H9 (cell line): ENCODE measurements at regions not wholly inside any gene's neighbourhood (a gene's known extent, or its start where the extent isn't known, plus 50 kb on each side); places are given as distances from the start of the nearest gene placed in this dataset.

Experiments used
- DNase-seq: peaks from one replicate; pipeline ENCODE4 v3.0.0-alpha.2; 2017
- H2AFZ ChIP-seq: one replicate; pipeline ENCODE4 v1.6.1; 2013; ENCODE audit warnings: mild to moderate bottlenecking, low read length, control low read depth, moderate library complexity
- H2AK5ac ChIP-seq: 2 replicates; pipeline ENCODE4 v1.6.1; 2013; ENCODE audit warnings: low read length, control low read depth, mixed read lengths; ENCODE audit not compliant: insufficient read length
- H2BK120ac ChIP-seq: one replicate; pipeline ENCODE4 v1.6.1; 2013; ENCODE audit warnings: low read depth, mild to moderate bottlenecking, low read length, control low read depth, inconsistent platforms; ENCODE audit not compliant: poor library complexity, severe bottlenecking
- H2BK12ac ChIP-seq: 2 replicates; pipeline ENCODE4 v1.6.1; 2013; ENCODE audit warnings: low read length, control low read depth, mixed read lengths, low read depth; ENCODE audit not compliant: insufficient read length
- H2BK15ac ChIP-seq: 2 replicates; pipeline ENCODE4 v1.6.1; 2013; ENCODE audit warnings: low read depth, low read length, control low read depth
- H2BK20ac ChIP-seq: one replicate; pipeline ENCODE4 v1.6.1; 2013; ENCODE audit warnings: low read depth, mild to moderate bottlenecking, low read length, control low read depth, inconsistent platforms; ENCODE audit not compliant: poor library complexity, severe bottlenecking
- H2BK5ac ChIP-seq: 2 replicates; pipeline ENCODE4 v1.6.1; 2013; ENCODE audit warnings: low read length, control low read depth, mixed read lengths; ENCODE audit not compliant: insufficient read length
- H3K14ac ChIP-seq: 2 replicates; pipeline ENCODE4 v1.6.1; 2013; ENCODE audit warnings: low read length, control low read depth; ENCODE audit not compliant: insufficient read depth
- H3K18ac ChIP-seq: 2 replicates; pipeline ENCODE4 v1.6.1; 2013; ENCODE audit warnings: low read depth, mild to moderate bottlenecking, mixed read lengths, low read length, control low read depth; ENCODE audit not compliant: insufficient read length
- H3K23ac ChIP-seq: 2 replicates; pipeline ENCODE4 v1.6.1; 2013; ENCODE audit warnings: low read length, control low read depth, mixed read lengths, low read depth; ENCODE audit not compliant: insufficient read length
- H3K23me2 ChIP-seq: 2 replicates; pipeline ENCODE4 v1.6.1; 2013; ENCODE audit warnings: low read depth, mild to moderate bottlenecking, mixed read lengths, low read length, control low read depth; ENCODE audit not compliant: insufficient read length, poor library complexity, severe bottlenecking
- H3K27ac ChIP-seq: 2 replicates; pipeline ENCODE4 v1.5.1; 2013; ENCODE audit warnings: low read length, control low read depth, mixed read lengths, low read depth; ENCODE audit not compliant: insufficient read length
- H3K27me3 ChIP-seq: 2 replicates; pipeline ENCODE4 v1.6.1; 2013; ENCODE audit warnings: low read length, control low read depth, inconsistent platforms; ENCODE audit not compliant: insufficient read depth
- H3K4ac ChIP-seq: 2 replicates; pipeline ENCODE4 v1.6.1; 2013; ENCODE audit warnings: low read depth, mild to moderate bottlenecking, control low read depth, inconsistent platforms, low read length, moderate library complexity
- H3K4me1 ChIP-seq: 2 replicates; pipeline ENCODE4 v1.6.1; 2013; ENCODE audit warnings: low read length, control low read depth, inconsistent platforms; ENCODE audit not compliant: insufficient read depth
- H3K4me2 ChIP-seq: 2 replicates; pipeline ENCODE4 v1.6.1; 2013; ENCODE audit warnings: low read length, control low read depth, mixed read lengths; ENCODE audit not compliant: insufficient read length, insufficient read depth
- H3K56ac ChIP-seq: 2 replicates; pipeline ENCODE4 v1.6.1; 2013; ENCODE audit warnings: low read depth, mild to moderate bottlenecking, mixed read lengths, low read length, control low read depth; ENCODE audit not compliant: insufficient read length
- H3K79me1 ChIP-seq: 2 replicates; pipeline ENCODE4 v1.6.1; 2013; ENCODE audit warnings: low read depth, mild to moderate bottlenecking, moderate library complexity, low read length, control low read depth, inconsistent platforms; ENCODE audit not compliant: insufficient read depth, poor library complexity, severe bottlenecking
- H3K79me2 ChIP-seq: 2 replicates; pipeline ENCODE4 v1.6.1; 2013; ENCODE audit warnings: low read length, control low read depth, inconsistent platforms; ENCODE audit not compliant: insufficient read depth
- H3K9ac ChIP-seq: 2 replicates; pipeline ENCODE4 v1.6.1; 2013; ENCODE audit warnings: low read length, control low read depth, mixed read lengths; ENCODE audit not compliant: insufficient read length; ENCODE audit errors: extremely low read depth
- H3K9me3 ChIP-seq: one replicate; pipeline ENCODE4 v1.6.1; 2013; ENCODE audit warnings: low read depth, low read length, inconsistent platforms; ENCODE audit not compliant: control insufficient read depth
- H3T11ph ChIP-seq: one replicate; pipeline ENCODE4 v1.6.1; 2013; ENCODE audit warnings: mild to moderate bottlenecking, low read length, control low read depth, inconsistent platforms
- H4K20me1 ChIP-seq: one replicate; pipeline ENCODE4 v1.6.1; 2013; ENCODE audit not compliant: control insufficient read depth, insufficient read length, insufficient read depth
- H4K5ac ChIP-seq: 2 replicates; pipeline ENCODE4 v1.6.1; 2013; ENCODE audit warnings: low read depth, mild to moderate bottlenecking, mixed read lengths, low read length, control low read depth; ENCODE audit not compliant: insufficient read length
- H4K8ac ChIP-seq: replicated peaks from 2 replicates; pipeline ENCODE4 v1.6.1; 2013; ENCODE audit warnings: low read length, control low read depth, mixed read lengths, low read depth; ENCODE audit not compliant: insufficient read length
- H4K91ac ChIP-seq: 2 replicates; pipeline ENCODE4 v1.6.1; 2013; ENCODE audit warnings: low read depth, mild to moderate bottlenecking, moderate library complexity, mixed read lengths, low read length, control low read depth; ENCODE audit not compliant: insufficient read length
- H3K27ac Mint-ChIP-seq, 3 experiments: 2 replicates in 2 of 3; 3 replicates in 1 of 3; pipeline ENCODE4 v1.8.0; 2020 to 2021; ENCODE audit warnings: mixed read lengths in 3 of 3, mild to moderate bottlenecking in 1 of 3, moderate library complexity in 1 of 3
- H3K27me3 Mint-ChIP-seq: 2 replicates; pipeline ENCODE4 v1.8.0; 2021; ENCODE audit warnings: low read depth, mild to moderate bottlenecking, moderate library complexity, mixed read lengths
- H3K36me3 Mint-ChIP-seq, 3 experiments: 2 replicates in 2 of 3; 3 replicates in 1 of 3; pipeline ENCODE4 v1.8.0; 2020 to 2021; ENCODE audit warnings: low read depth in 3 of 3, mixed read lengths in 3 of 3; ENCODE audit not compliant: insufficient read depth in 1 of 3
- H3K4me1 Mint-ChIP-seq, 2 experiments: 2 replicates each; pipeline ENCODE4 v1.8.0; 2020; ENCODE audit warnings: mixed read lengths in 2 of 2
- H3K4me3 Mint-ChIP-seq, 2 experiments: 2 replicates in 1 of 2; 3 replicates in 1 of 2; pipeline ENCODE4 v1.8.0; 2020 to 2021; ENCODE audit warnings: mild to moderate bottlenecking in 2 of 2, mixed read lengths in 2 of 2, moderate library complexity in 1 of 2
- H3K9me3 Mint-ChIP-seq, 2 experiments: 2 replicates in 1 of 2; 3 replicates in 1 of 2; pipeline ENCODE4 v1.8.0; 2020; ENCODE audit warnings: mild to moderate bottlenecking in 2 of 2, mixed read lengths in 2 of 2, moderate library complexity in 1 of 2
- CTCF ChIP-seq: fragments of 200-600 bp; sonication (generic); conservative IDR thresholded peaks from 3 replicates; pipeline ENCODE4 v1.8.0; 2021; ENCODE audit warnings: antibody characterized with exemption, mild to moderate bottlenecking
- WGBS: extraction: QIAGEN DNeasy Blood & Tissue Kit; methylation state at CpG from one replicate; pipeline ENCODE4 v1.1.7; 2013; ENCODE audit warnings: missing lambda C conversion rate, low lambda C conversion rate, mixed read lengths; ENCODE audit not compliant: insufficient read length; ENCODE audit errors: extremely low coverage; 5-methylcytosine and 5-hydroxymethylcytosine counted together

- Mint-ChIP-seq H3K27me3 (peaks cover 7% of the 10 kb centered on the region), H3K27ac (no peak overlapping the region), H3K4me1 (peaks cover 0 to 6% of the 10 kb centered on the region in 2 experiments; a peak in 2 of 4 replicates), H3K36me3 (no peaks in the 10 kb centered on the region), H3K9me3 (no peaks in the 10 kb centered on the region), H3K4me3 (no peak overlapping the region)
- Histone ChIP-seq H2BK12ac (no peak overlapping the region), H4K20me1 (no peaks in the 10 kb centered on the region), H3K79me1 (no peaks in the 10 kb centered on the region), H2AK5ac (no peak overlapping the region), H3K27me3 (no peaks in the 10 kb centered on the region), H3K9ac (no peak overlapping the region), H4K8ac (no peak overlapping the region), H3K23ac (no peak overlapping the region), H3K4ac (no peak overlapping the region), H3K27ac (no peak overlapping the region), H4K5ac (no peak overlapping the region), H3K9me3 (no peaks in the 10 kb centered on the region), H3K14ac (no peak overlapping the region), H3K79me2 (no peaks in the 10 kb centered on the region), H2BK20ac (no peak overlapping the region), H2BK120ac (no peak overlapping the region), H2BK5ac (no peak overlapping the region), H3K23me2 (no peaks in the 10 kb centered on the region), H4K91ac (no peak overlapping the region), H2AFZ (no peak overlapping the region), H2BK15ac (no peak overlapping the region), H3K56ac (no peak overlapping the region), H3K4me2 (no peak overlapping the region), H3K18ac (no peak overlapping the region), H3K4me1 (peaks cover 4% of the 10 kb centered on the region; the same call in 1 of the 2 replicates), H3T11ph (no peak overlapping the region)
- no peak for TF ChIP-seq CTCF
- no peak for DNase-seq
- no CpG with 5 or more reads among the region's 6 CpGs for WGBS
These were observed 219.2 kb upstream of the CDH5 start for GRCh38 chr16:66147291-66147690.
